Neuronal stem cell (in vitro differentiated cells): ENCODE measurements at regions not wholly inside any gene's neighbourhood (a gene's known extent, or its start where the extent isn't known, plus 50 kb on each side); places are given as distances from the start of the nearest gene placed in this dataset.

ENCODE experiments used
- DNase-seq: peaks from one replicate; pipeline ENCODE4 v3.0.0-alpha.2; 2013; ENCODE audit warnings: low spot score
- H2AFZ ChIP-seq: one replicate; pipeline ENCODE4 v1.6.1; 2013; ENCODE audit warnings: mild to moderate bottlenecking, low read length, inconsistent platforms
- H2AK5ac ChIP-seq: 2 replicates; pipeline ENCODE4 v1.6.1; 2013; ENCODE audit warnings: low read depth, mild to moderate bottlenecking, inconsistent platforms, low read length, moderate library complexity, mixed read lengths
- H2BK120ac ChIP-seq: 2 replicates; pipeline ENCODE4 v1.6.1; 2013; ENCODE audit warnings: low read depth, mild to moderate bottlenecking, inconsistent platforms, low read length, moderate library complexity, mixed read lengths
- H2BK12ac ChIP-seq: one replicate; pipeline ENCODE4 v1.6.1; 2013; ENCODE audit warnings: low read length, inconsistent platforms
- H2BK15ac ChIP-seq: 2 replicates; pipeline ENCODE4 v1.6.1; 2013; ENCODE audit warnings: mild to moderate bottlenecking, low read length, inconsistent platforms, mixed read lengths
- H2BK5ac ChIP-seq: one replicate; pipeline ENCODE4 v1.6.1; 2013; ENCODE audit warnings: inconsistent platforms, mild to moderate bottlenecking, low read length, moderate library complexity
- H3K14ac ChIP-seq: one replicate; pipeline ENCODE4 v1.6.1; 2013; ENCODE audit warnings: low read length, inconsistent platforms
- H3K18ac ChIP-seq: 2 replicates; pipeline ENCODE4 v1.6.1; 2013; ENCODE audit warnings: low read length, inconsistent platforms
- H3K23ac ChIP-seq: 2 replicates; pipeline ENCODE4 v1.6.1; 2013; ENCODE audit warnings: low read depth, mild to moderate bottlenecking, mixed read lengths, low read length, inconsistent platforms; ENCODE audit not compliant: poor library complexity
- H3K27ac ChIP-seq: replicated peaks from 3 replicates; pipeline ENCODE4 v1.5.1; 2013; ENCODE audit warnings: low read length, inconsistent platforms
- H3K27me3 ChIP-seq, 3 experiments: 2 replicates each; pipeline ENCODE4 v1.6.1; 2013; ENCODE audit warnings: low read length in 3 of 3, mild to moderate bottlenecking in 2 of 3, inconsistent platforms in 1 of 3, low read depth in 1 of 3, mixed read lengths in 1 of 3, moderate library complexity in 1 of 3; ENCODE audit not compliant: control insufficient read depth in 3 of 3, insufficient read depth in 3 of 3
- H3K36me3 ChIP-seq, 2 donors: replicated peaks in 1 of 2; 2 replicates each; pipeline ENCODE4 v1.6.1; 2013; ENCODE audit warnings: low read length in 2 of 2; ENCODE audit not compliant: control insufficient read depth in 2 of 2, insufficient read depth in 2 of 2
- H3K4ac ChIP-seq: 2 replicates; pipeline ENCODE4 v1.6.1; 2013; ENCODE audit warnings: inconsistent platforms, mild to moderate bottlenecking, low read length, moderate library complexity
- H3K4me1 ChIP-seq, 2 donors: 1 replicate in 1 of 2; 2 replicates in 1 of 2; pipeline ENCODE4 v1.6.1; 2013; ENCODE audit warnings: low read length in 2 of 2, low read depth in 1 of 2; ENCODE audit not compliant: control insufficient read depth in 2 of 2, insufficient read depth in 1 of 2
- H3K4me2 ChIP-seq: one replicate; pipeline ENCODE4 v1.6.1; 2013; ENCODE audit warnings: mild to moderate bottlenecking, low read length, inconsistent platforms; ENCODE audit not compliant: insufficient read depth, poor library complexity, severe bottlenecking
- H3K4me3 ChIP-seq, 2 donors: 2 replicates each; pipeline ENCODE4 v1.5.1; 2013; ENCODE audit warnings: low read length in 2 of 2, mild to moderate bottlenecking in 2 of 2, inconsistent platforms in 1 of 2, moderate library complexity in 1 of 2
- H3K79me1 ChIP-seq: one replicate; pipeline ENCODE4 v1.6.1; 2013; ENCODE audit warnings: low read depth, mild to moderate bottlenecking, inconsistent platforms, low read length, moderate library complexity
- H3K9ac ChIP-seq: one replicate; pipeline ENCODE4 v1.6.1; 2013; ENCODE audit warnings: mild to moderate bottlenecking, low read depth, low read length, inconsistent platforms; ENCODE audit not compliant: poor library complexity
- H3K9me3 ChIP-seq, 2 donors: replicated peaks in 1 of 2; 2 replicates each; pipeline versions ENCODE3 to v1.6.1; 2013; ENCODE audit warnings: low read length in 2 of 2, mild to moderate bottlenecking in 2 of 2, inconsistent platforms in 1 of 2, low read depth in 1 of 2, mixed read lengths in 1 of 2, moderate library complexity in 1 of 2; ENCODE audit not compliant: control insufficient read depth in 2 of 2, insufficient read depth in 1 of 2
- H4K8ac ChIP-seq: one replicate; pipeline ENCODE4 v1.6.1; 2013; ENCODE audit warnings: low read depth, mild to moderate bottlenecking, inconsistent platforms, low read length, moderate library complexity
- H4K91ac ChIP-seq: one replicate; pipeline ENCODE4 v1.6.1; 2013; ENCODE audit warnings: low read length, low read depth, mild to moderate bottlenecking, inconsistent platforms; ENCODE audit not compliant: poor library complexity
- WGBS, 2 donors: extraction: QIAGEN DNeasy Blood & Tissue Kit; methylation state at CpG; one replicate each; pipeline ENCODE4 v1.1.7; 2013; ENCODE audit warnings: missing lambda C conversion rate in 2 of 2, mixed read lengths in 1 of 2; ENCODE audit not compliant: insufficient read length in 2 of 2, insufficient replicate concordance in 1 of 2; ENCODE audit errors: extremely low coverage in 2 of 2; 5-methylcytosine and 5-hydroxymethylcytosine counted together

DNA sequence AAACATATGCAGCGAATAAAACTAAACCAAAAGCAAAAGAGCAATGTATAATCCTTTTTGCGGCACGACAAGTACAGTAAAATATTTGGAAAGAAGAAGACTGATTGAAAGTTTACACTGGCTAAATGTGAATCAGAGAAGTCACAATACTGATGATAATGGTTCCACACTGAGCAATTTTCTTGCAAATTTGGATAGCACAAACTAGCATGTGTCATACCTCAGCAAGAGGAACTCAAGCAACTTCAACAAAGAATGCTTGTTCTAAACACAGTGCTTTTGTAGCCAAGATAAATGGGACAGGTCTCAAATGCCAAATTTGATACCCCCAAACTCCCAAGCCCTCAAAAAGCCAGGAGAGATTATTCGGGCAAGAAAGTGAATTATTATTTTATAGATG, 839.1 kb downstream of the GALC start:
- Histone ChIP-seq H3K14ac (no peak overlapping the region), H2BK5ac (no peak overlapping the region), H4K8ac (no peak overlapping the region), H3K4me1 (peaks cover 0 to 2% of the 10 kb centered on the region in 2 donors), H4K91ac (no peak overlapping the region), H2BK12ac (no peak overlapping the region), H3K27me3 (peaks cover 0 to 19% (median 0%) of the 10 kb centered on the region in 3 experiments), H2AK5ac (no peak overlapping the region), H2AFZ (no peak overlapping the region), H3K4ac (no peak overlapping the region), H3K27ac (no peak overlapping the region), H3K4me2 (no peak overlapping the region), H2BK120ac (no peak overlapping the region), H3K79me1 (no peaks in the 10 kb centered on the region), H3K9ac (no peak overlapping the region), H2BK15ac (no peak overlapping the region), H3K9me3 (no peaks in the 10 kb centered on the region), H3K18ac (no peak overlapping the region), H3K36me3 (no peaks in the 10 kb centered on the region), H3K4me3 (no peak overlapping the region), H3K23ac (no peak overlapping the region)
- DNase-seq = no peak
- WGBS, 2 donors = no CpG with 5 or more reads among the region's 4 CpGs

DNA sequence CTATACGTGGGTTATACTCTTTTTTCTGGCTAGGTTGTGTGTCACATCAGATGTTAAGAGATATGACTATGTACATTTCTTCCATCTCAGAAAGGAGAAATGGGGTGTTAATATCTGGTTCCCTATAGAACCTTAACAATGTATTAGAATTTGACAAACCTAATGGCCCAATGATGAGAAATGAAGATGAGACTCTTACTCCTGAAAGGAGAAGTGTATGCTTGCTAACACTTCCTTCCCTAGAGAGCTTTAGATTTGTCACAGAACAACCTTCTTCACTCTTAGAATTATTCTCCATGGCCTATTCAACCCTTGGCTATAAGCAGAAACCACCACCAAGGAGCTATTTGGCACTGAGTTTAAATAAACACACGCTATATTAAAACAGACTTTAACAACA, 839.6 kb downstream of the GALC start:
- Histone ChIP-seq H3K4me1 (peaks cover 0 to 2% of the 10 kb centered on the region in 2 donors), H3K27ac (no peak overlapping the region), H4K91ac (no peak overlapping the region), H3K4me3 (no peak overlapping the region), H3K79me1 (no peaks in the 10 kb centered on the region), H3K36me3 (no peaks in the 10 kb centered on the region), H3K9me3 (no peaks in the 10 kb centered on the region), H2BK5ac (no peak overlapping the region), H3K14ac (no peak overlapping the region), H2BK120ac (no peak overlapping the region), H3K23ac (no peak overlapping the region), H2AK5ac (no peak overlapping the region), H3K9ac (no peak overlapping the region), H3K27me3 (peaks cover 0 to 19% (median 0%) of the 10 kb centered on the region in 3 experiments), H2AFZ (no peak overlapping the region), H3K18ac (no peak overlapping the region), H2BK15ac (no peak overlapping the region), H4K8ac (no peak overlapping the region), H3K4me2 (no peak overlapping the region), H2BK12ac (no peak overlapping the region), H3K4ac (no peak overlapping the region)
- no CpG with 5 or more reads among the region's 2 CpGs for WGBS, 2 donors
- DNase-seq = no peak

DNA sequence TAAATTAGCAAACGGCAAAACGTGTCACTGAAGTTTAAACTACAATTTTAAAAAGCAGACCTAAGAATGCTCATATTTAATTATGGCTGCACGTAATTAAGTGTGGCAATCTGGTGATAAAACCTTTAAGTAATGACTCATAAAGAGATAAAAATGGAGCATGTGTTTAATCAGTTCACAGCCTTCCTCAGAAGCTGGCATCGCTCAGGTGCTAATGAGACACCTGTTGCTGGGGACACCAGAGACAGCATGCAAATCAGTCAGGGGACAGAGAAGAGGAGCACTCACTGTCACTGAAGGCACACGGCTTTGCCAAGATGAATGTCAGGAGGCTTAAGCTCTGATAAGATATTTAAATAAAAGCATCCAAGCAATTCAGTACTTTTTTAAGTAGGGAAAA, 840.3 kb downstream of the GALC start:
- H3K23ac ChIP-seq = no peak overlapping the region
- H3K27ac ChIP-seq = no peak overlapping the region
- no peak overlapping the region for H2BK12ac ChIP-seq
- no peak overlapping the region for H2BK5ac ChIP-seq
- no peak overlapping the region for H3K18ac ChIP-seq
- H2BK15ac ChIP-seq = no peak overlapping the region
- H3K4ac ChIP-seq = no peak overlapping the region
- H3K14ac ChIP-seq = no peak overlapping the region
- H2BK120ac ChIP-seq = no peak overlapping the region
- no peak overlapping the region for H3K9ac ChIP-seq
- no CpG with 5 or more reads among the region's 5 CpGs for WGBS, 2 donors
- H4K8ac ChIP-seq = no peak overlapping the region
- no peak overlapping the region for H3K4me3 ChIP-seq
- peaks cover 0 to 19% (median 0%) of the 10 kb centered on the region in 3 experiments for H3K27me3 ChIP-seq
- H4K91ac ChIP-seq = no peak overlapping the region
- H2AK5ac ChIP-seq = no peak overlapping the region
- no peaks in the 10 kb centered on the region for H3K79me1 ChIP-seq
- H3K9me3 ChIP-seq = no peaks in the 10 kb centered on the region
- peaks cover 0 to 2% of the 10 kb centered on the region in 2 donors for H3K4me1 ChIP-seq
- no peaks in the 10 kb centered on the region for H3K36me3 ChIP-seq
- H2AFZ ChIP-seq = no peak overlapping the region
- no peak overlapping the region for H3K4me2 ChIP-seq
- DNase-seq = no peak

DNA sequence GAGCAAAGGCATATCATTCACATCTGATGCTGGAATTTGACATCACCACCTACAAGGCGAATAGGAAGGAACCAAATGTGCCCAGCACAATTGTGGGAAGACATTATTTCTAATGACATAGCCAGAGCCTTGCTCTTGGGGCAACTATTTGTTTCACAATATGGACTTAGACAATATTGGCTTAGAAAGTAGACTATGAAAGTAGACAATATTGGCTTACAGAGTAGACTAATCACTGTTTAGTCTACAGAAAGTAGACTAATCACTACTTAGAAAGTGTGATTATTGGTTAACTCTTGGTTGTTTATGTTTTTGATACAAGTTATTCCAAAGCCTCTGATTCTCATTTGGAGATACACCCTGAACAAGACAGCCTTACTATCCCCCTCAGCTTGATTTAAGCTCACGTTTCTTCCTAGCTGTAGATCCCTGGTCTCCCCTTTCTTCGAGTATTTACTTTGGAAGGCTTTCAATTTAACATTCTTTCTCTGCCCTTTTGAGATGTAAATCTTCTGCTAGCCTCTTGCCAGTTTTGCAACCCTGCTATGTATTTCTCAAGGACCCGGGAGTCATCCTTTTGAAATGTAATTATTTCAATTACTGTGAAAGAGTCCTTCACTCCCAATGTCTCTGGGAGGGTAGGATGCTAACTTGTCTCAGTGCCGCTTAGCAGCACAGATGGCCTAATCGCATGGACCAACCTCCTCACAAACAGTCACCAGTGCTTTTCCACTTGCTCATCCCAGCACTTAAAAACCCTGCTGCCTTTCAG, 843.2 kb downstream of the GALC start:
- no peak overlapping the region for H2BK120ac ChIP-seq
- no peak overlapping the region for H3K14ac ChIP-seq
- H2BK15ac ChIP-seq = no peak overlapping the region
- DNase-seq = no peak
- no peak overlapping the region for H3K4me2 ChIP-seq
- H3K4ac ChIP-seq = no peak overlapping the region
- H4K91ac ChIP-seq = no peak overlapping the region
- H2AK5ac ChIP-seq = no peak overlapping the region
- no peaks in the 10 kb centered on the region for H3K36me3 ChIP-seq
- no peak overlapping the region for H3K18ac ChIP-seq
- H3K27me3 ChIP-seq = peaks cover 0 to 19% (median 0%) of the 10 kb centered on the region in 3 experiments
- H4K8ac ChIP-seq = no peak overlapping the region
- H3K9ac ChIP-seq = no peak overlapping the region
- no peak overlapping the region for H3K23ac ChIP-seq
- peaks cover 0 to 7% of the 10 kb centered on the region in 2 donors for H3K4me1 ChIP-seq
- H3K4me3 ChIP-seq = no peak overlapping the region
- H3K79me1 ChIP-seq = no peaks in the 10 kb centered on the region
- WGBS, 2 donors = no CpG with 5 or more reads among the region's 6 CpGs
- H3K9me3 ChIP-seq = no peaks in the 10 kb centered on the region
- H2AFZ ChIP-seq = no peak overlapping the region
- H2BK5ac ChIP-seq = no peak overlapping the region
- no peak overlapping the region for H3K27ac ChIP-seq
- no peak overlapping the region for H2BK12ac ChIP-seq
